IPS-20b (cell line): ENCODE measurements at regions not wholly inside any gene's neighbourhood (a gene's known extent, or its start where the extent isn't known, plus 50 kb on each side); places are given as distances from the start of the nearest gene placed in this dataset.

Experiments
- H3K27ac ChIP-seq: one replicate; pipeline ENCODE4 v1.5.1; 2013; ENCODE audit warnings: low read length
- H3K27me3 ChIP-seq: 2 replicates; pipeline ENCODE4 v1.6.1; 2013; ENCODE audit warnings: mild to moderate bottlenecking, low read length, inconsistent platforms; ENCODE audit not compliant: insufficient read depth
- H3K36me3 ChIP-seq: 2 replicates; pipeline ENCODE4 v1.6.1; 2013; ENCODE audit warnings: low read depth, mild to moderate bottlenecking, inconsistent platforms, low read length, moderate library complexity; ENCODE audit not compliant: insufficient read depth
- H3K4me1 ChIP-seq: 2 replicates; pipeline ENCODE4 v1.6.1; 2013; ENCODE audit warnings: mild to moderate bottlenecking, control low read depth, inconsistent platforms, low read length, moderate library complexity; ENCODE audit not compliant: insufficient read depth
- H3K4me3 ChIP-seq: 2 replicates; pipeline ENCODE4 v1.5.1; 2013; ENCODE audit warnings: mild to moderate bottlenecking, low read length, inconsistent platforms
- H3K9ac ChIP-seq: 2 replicates; pipeline ENCODE4 v1.6.1; 2013; ENCODE audit warnings: low read depth, mild to moderate bottlenecking, inconsistent platforms, low read length, moderate library complexity
- H3K9me3 ChIP-seq: 2 replicates; pipeline ENCODE4 v1.6.1; 2013; ENCODE audit warnings: mild to moderate bottlenecking, low read depth, low read length, inconsistent platforms; ENCODE audit not compliant: insufficient read depth

- no peaks in the 10 kb centered on the region; the same call in 1 of the 2 replicates for H3K9me3 ChIP-seq
- H3K27me3 ChIP-seq: peaks cover 31% of the 10 kb centered on the region
- H3K4me1 ChIP-seq: no peaks in the 10 kb centered on the region
- no peak overlapping the region for H3K4me3 ChIP-seq
- no peaks in the 10 kb centered on the region for H3K36me3 ChIP-seq
- no peak overlapping the region for H3K27ac ChIP-seq
- H3K9ac ChIP-seq: no peak overlapping the region
Measured at GRCh38 chr2:18771212-18771611, 181.8 kb upstream of the NT5C1B start.

GRCh38 chr2:18763338-18763737 is 174.0 kb upstream of the NT5C1B start:
- H3K27me3 ChIP-seq: no peaks in the 10 kb centered on the region; the same call in 1 of the 2 replicates
- H3K27ac ChIP-seq: no peak overlapping the region
- H3K9ac ChIP-seq: no peak overlapping the region
- H3K9me3 ChIP-seq: no peaks in the 10 kb centered on the region; the same call in 1 of the 2 replicates
- no peaks in the 10 kb centered on the region for H3K4me1 ChIP-seq
- no peak overlapping the region for H3K4me3 ChIP-seq
- H3K36me3 ChIP-seq: no peaks in the 10 kb centered on the region

GRCh38 chr2:18762667-18763066 is 173.3 kb upstream of the NT5C1B start:
- Histone ChIP-seq H3K9ac (no peak overlapping the region), H3K9me3 (no peaks in the 10 kb centered on the region), H3K4me3 (no peak overlapping the region), H3K27me3 (no peaks in the 10 kb centered on the region; the same call in 1 of the 2 replicates), H3K27ac (no peak overlapping the region), H3K36me3 (no peaks in the 10 kb centered on the region), H3K4me1 (no peaks in the 10 kb centered on the region)

- Histone ChIP-seq H3K36me3 (no peaks in the 10 kb centered on the region), H3K27ac (no peak overlapping the region), H3K4me1 (no peaks in the 10 kb centered on the region), H3K4me3 (no peak overlapping the region), H3K9me3 (no peaks in the 10 kb centered on the region), H3K27me3 (no peaks in the 10 kb centered on the region), H3K9ac (no peak overlapping the region)
Measured at GRCh38 chr2:18754286-18754685, 164.9 kb upstream of the NT5C1B start.

DNA sequence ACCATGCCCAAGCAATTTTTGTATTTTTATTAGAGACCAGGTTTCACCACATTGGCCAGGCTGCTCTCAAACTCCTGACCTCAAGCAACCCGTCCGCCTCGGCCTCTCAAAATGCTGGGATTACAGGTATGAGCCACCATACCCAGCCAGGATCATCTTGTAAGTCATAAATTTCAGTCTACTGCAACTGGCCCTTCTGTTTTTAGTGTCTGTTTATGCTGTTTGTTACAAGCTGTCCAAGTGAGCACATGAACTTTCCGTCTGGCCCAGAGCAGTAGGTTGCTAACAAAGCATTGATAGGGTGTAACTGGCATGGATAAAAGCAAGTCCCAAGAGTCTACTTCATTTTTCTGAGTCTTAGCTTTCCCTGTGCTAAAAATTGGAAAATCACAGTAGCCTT is 164.4 kb upstream of the NT5C1B start:
- Histone ChIP-seq H3K9ac (no peak overlapping the region), H3K27ac (no peak overlapping the region), H3K27me3 (no peaks in the 10 kb centered on the region), H3K36me3 (no peaks in the 10 kb centered on the region), H3K9me3 (no peaks in the 10 kb centered on the region), H3K4me1 (no peaks in the 10 kb centered on the region), H3K4me3 (no peak overlapping the region)

GRCh38 chr2:18752667-18753422 is 163.5 kb upstream of the NT5C1B start:
- Histone ChIP-seq H3K9ac (no peak overlapping the region), H3K36me3 (no peaks in the 10 kb centered on the region), H3K9me3 (no peaks in the 10 kb centered on the region), H3K27me3 (no peaks in the 10 kb centered on the region), H3K4me3 (no peak overlapping the region), H3K27ac (no peak overlapping the region), H3K4me1 (no peaks in the 10 kb centered on the region)

DNA sequence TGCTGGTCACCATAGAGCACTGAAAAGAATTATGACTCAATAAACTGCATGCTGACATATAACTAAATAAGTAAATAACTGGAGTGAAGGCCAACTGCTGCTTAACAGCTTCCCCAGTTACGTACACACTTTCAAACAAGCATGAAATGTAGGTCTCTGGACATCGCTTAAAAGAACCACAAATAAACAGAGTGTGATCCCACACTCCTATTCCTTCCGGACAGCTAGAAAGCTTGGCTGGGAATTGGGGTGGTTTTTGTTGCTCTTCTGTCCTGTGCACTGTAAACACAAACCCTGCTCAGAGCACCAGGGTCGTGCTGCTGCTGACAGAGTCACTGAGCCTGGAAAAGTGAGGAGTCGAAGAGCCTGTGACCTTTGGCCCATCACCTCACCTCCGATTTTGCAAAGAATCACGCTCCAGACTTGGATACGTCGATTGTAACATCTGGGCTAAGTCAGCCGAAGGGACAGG is 162.7 kb upstream of the NT5C1B start:
- no peaks in the 10 kb centered on the region for H3K27me3 ChIP-seq
- H3K36me3 ChIP-seq: no peaks in the 10 kb centered on the region
- H3K4me3 ChIP-seq: no peak overlapping the region
- H3K4me1 ChIP-seq: no peaks in the 10 kb centered on the region
- H3K27ac ChIP-seq: no peak overlapping the region
- H3K9ac ChIP-seq: no peak overlapping the region
- H3K9me3 ChIP-seq: no peaks in the 10 kb centered on the region

DNA sequence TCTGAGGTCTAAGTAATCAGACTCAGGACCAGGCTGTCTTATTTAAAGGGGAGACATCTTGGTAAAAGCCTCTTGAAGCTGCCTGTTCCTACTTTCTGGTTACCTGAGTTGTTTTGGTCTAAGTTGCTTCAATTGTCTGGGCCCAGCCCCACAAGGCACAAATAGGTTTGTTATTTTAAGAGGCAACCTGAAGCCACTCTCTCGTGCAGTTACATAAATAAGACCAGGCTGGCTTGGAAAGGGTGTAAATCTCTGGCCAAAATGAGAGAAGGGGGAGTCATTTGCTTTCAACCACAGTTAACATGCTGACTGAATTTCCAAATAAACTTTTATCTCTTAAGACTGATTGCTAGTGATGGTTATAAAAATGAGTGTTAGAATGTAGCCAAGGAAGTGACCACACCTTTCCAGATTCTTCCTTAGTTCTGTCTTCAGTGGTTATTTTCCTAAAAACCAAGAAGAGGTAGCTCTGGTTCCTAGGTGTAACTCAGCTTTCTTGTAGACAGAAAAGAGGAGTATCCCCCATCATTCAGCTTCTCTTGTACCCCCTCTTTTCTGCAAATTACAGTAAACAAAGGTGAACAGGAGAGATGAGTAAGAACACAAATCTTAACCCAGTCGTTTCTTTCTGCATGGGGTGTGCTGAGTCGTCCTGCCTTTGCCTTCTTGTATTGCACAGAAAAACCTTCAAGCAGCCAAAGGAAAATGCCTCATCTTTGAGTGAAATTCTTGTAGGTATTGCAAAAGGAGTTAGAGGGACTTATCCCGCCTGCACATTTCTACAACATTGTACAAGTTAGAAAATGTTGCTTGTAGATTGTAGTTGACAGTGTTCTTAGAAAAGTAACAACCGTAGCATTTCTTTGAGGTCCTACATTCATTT is 161.5 kb upstream of the NT5C1B start:
- Histone ChIP-seq H3K27me3 (no peaks in the 10 kb centered on the region), H3K36me3 (no peaks in the 10 kb centered on the region), H3K4me3 (no peak overlapping the region), H3K9me3 (no peaks in the 10 kb centered on the region), H3K4me1 (no peaks in the 10 kb centered on the region), H3K9ac (no peak overlapping the region), H3K27ac (no peak overlapping the region)

GRCh38 chr2:18749912-18750526 is 160.7 kb upstream of the NT5C1B start:
- Histone ChIP-seq H3K4me3 (no peak overlapping the region), H3K9ac (no peak overlapping the region), H3K27me3 (no peaks in the 10 kb centered on the region), H3K9me3 (no peaks in the 10 kb centered on the region), H3K27ac (no peak overlapping the region), H3K4me1 (no peaks in the 10 kb centered on the region), H3K36me3 (no peaks in the 10 kb centered on the region)

- H3K4me1 ChIP-seq: no peaks in the 10 kb centered on the region
- H3K9ac ChIP-seq: no peak overlapping the region
- no peaks in the 10 kb centered on the region for H3K27me3 ChIP-seq
- H3K36me3 ChIP-seq: no peaks in the 10 kb centered on the region
- H3K4me3 ChIP-seq: no peak overlapping the region
- H3K27ac ChIP-seq: no peak overlapping the region
- no peaks in the 10 kb centered on the region for H3K9me3 ChIP-seq
Measured at GRCh38 chr2:18745431-18746272, 156.3 kb upstream of the NT5C1B start.
